Stimulated activated naive CD8-positive, alpha-beta T cell treated with anti-CD3 and anti-CD28 coated beads, Interleukin-15, amount 100 ng/mL, for 72 hours (primary cell): ENCODE measurements at regions not wholly inside any gene's neighbourhood (a gene's known extent, or its start where the extent isn't known, plus 50 kb on each side); places are given as distances from the start of the nearest gene placed in this dataset.
"Not testable (repeated sequence)": the region's sequence is repeated elsewhere in the genome, so short reads cannot be mapped to it uniquely, and the experiment has no call there.

Experiments
- ATAC-seq: fragments of 150-1000 bp; cut with Tn5 transposase; 2 replicates; pipeline ENCODE4 v1.10.0; 2021; ENCODE audit warnings: mild to moderate bottlenecking, moderate library complexity
- DNase-seq, 2 donors: peaks; one replicate each; pipeline ENCODE4 v3.0.0; 2021 to 2022
- H3K27ac Mint-ChIP-seq, 2 donors: one replicate each; pipeline ENCODE4 v1.8.0; 2022; ENCODE audit warnings: mild to moderate bottlenecking in 2 of 2, mixed read lengths in 2 of 2, moderate library complexity in 2 of 2
- H3K27me3 Mint-ChIP-seq: one replicate; pipeline ENCODE4 v1.8.0; 2022; ENCODE audit warnings: mixed read lengths
- H3K4me1 Mint-ChIP-seq: one replicate; pipeline ENCODE4 v1.8.0; 2022; ENCODE audit warnings: mild to moderate bottlenecking, mixed read lengths
- H3K4me3 Mint-ChIP-seq, 2 donors: one replicate each; pipeline ENCODE4 v1.8.0; 2022; ENCODE audit warnings: mild to moderate bottlenecking in 2 of 2, mixed read lengths in 2 of 2, moderate library complexity in 1 of 2
- H3K9me3 Mint-ChIP-seq, 2 donors: one replicate each; pipeline ENCODE4 v1.8.0; 2022; ENCODE audit warnings: mixed read lengths in 2 of 2

DNA sequence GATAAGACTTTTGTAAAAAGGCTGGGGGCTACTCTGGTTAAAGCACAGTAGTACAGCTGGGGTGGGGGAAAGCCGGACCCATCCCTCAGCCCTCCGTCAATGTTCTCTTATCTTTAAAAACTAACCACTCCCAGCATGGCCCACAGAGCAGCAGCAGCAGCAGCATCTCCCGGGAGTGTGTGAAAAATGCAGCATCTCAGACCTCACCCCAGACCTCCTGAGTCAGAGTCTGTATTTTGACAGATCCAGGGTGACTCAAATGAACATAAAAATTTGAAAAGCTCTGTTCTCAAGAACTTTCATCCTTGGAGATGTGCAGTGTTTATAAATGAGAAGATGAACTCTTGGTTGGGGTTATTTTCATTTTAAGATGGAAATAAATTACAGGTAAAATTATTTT lies 277.7 kb upstream of the ECI2 start:
- ATAC-seq (no peak), DNase-seq (no peak)
- H3K4me1 Mint-ChIP-seq: no peaks in the 10 kb centered on the region

DNA sequence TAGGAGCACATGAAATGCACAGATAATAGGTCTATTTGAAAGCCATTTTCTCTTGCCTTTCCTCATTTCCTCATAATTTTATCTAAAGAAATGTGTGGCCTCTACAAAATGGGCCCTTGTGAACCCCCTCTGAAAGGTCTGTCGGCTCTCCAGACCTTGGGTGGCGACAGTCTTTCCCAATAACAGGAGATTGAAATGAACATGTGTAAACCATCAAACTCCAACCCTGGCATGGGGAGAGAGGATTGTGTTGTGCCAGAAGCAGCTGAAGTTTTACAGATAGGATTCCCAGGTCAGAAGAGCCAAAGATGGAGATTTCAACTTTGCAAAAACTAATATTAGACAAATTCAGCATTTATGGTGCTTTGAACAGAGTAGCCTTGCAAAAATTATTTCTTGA lies 277.1 kb upstream of the ECI2 start:
- no peak overlapping the region for H3K4me3 Mint-ChIP-seq
- DNase-seq (no peak), ATAC-seq (no peak)
- no peaks in the 10 kb centered on the region for H3K4me1 Mint-ChIP-seq
- peaks cover 4 to 15% of the 10 kb centered on the region in 2 donors for H3K9me3 Mint-ChIP-seq
- H3K27ac Mint-ChIP-seq: no peak overlapping the region
- H3K27me3 Mint-ChIP-seq: no peaks in the 10 kb centered on the region

More for the DNA sequence above, 277.7 kb upstream of the ECI2 start:
- Mint-ChIP-seq H3K4me3 (no peak overlapping the region), H3K9me3 (peaks cover 4 to 9% of the 10 kb centered on the region in 2 donors), H3K27me3 (no peaks in the 10 kb centered on the region), H3K27ac (no peak overlapping the region)

DNA sequence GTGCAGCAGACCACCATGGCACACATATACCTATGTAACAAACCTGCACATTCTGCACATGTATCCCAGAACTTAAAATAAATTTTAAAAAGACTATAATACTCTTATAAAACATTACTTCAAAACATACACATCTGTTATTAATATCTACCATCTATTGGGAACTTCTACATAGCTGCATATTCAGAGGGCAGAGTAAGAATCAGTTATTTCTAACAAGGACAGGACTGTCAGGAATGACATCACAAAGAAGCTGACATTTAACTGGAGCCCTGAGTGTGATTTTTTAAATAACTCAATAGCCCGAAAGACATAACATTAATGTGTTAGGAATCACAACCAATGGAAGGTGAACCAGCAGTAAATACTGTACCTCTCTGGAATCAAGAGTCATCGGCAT lies 276.7 kb upstream of the ECI2 start:
- DNase-seq: no peak
- peaks cover 2% of the 10 kb centered on the region for H3K27me3 Mint-ChIP-seq

DNA sequence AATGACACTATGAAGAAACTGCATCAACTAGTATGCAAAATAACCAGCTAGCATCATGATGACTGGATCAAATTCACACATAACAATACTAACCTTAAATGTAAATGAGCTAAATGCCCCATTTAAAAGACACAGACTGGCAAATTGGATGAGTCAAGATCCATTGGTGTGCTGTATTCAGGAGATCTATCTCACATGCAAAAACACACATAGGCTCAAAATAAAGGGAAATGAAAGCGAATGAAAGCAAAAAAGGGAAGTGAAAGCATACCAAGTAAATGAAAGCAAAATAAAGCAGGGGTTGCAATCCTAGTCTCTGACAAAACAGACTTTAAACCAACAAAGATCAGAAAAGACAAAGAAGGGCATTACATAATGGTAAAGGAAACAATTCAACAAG lies 272.3 kb upstream of the ECI2 start:
- not testable (repeated sequence) for DNase-seq, ATAC-seq, H3K4me1 Mint-ChIP-seq, H3K27ac Mint-ChIP-seq, H3K4me3 Mint-ChIP-seq
- peaks cover 22% of the 10 kb centered on the region for H3K27me3 Mint-ChIP-seq
- H3K9me3 Mint-ChIP-seq: peaks cover 4 to 29% of the 10 kb centered on the region in 2 donors

More for the DNA sequence above, 276.7 kb upstream of the ECI2 start:
- H3K27ac Mint-ChIP-seq: no peak overlapping the region
- H3K4me3 Mint-ChIP-seq: no peak overlapping the region
- no peak for ATAC-seq
- H3K9me3 Mint-ChIP-seq: peaks cover 4 to 18% of the 10 kb centered on the region in 2 donors
- no peaks in the 10 kb centered on the region for H3K4me1 Mint-ChIP-seq

DNA sequence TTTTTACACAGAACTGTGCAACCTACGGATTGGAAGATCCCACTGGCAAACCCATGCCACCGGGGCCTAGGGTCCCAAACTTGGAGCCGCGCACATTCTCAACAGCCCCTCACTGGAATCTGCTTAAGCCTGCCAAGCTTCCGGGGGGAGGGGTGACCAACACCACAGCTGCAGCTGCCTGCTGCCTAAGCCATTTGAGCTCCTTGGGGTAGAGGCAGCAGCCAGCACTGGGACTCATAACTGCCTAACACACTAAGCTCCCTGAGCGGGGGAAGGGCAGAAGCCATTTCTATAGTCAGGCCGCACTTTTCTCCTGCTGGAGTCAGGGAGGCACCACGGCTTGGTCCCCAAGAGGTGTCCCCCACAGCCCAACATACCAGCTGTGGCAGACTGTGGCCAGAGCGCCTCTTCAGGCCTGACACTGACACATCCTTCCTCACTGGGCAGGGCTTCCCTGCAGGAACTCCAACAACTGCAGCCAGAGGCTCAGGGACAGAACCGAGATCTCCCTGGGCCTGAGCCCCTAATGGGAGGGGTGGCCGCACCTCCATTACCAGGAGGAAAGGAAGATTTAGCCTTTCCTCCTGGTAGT lies 270.3 kb upstream of the ECI2 start:
- Mint-ChIP-seq H3K9me3 (peaks cover 4 to 29% of the 10 kb centered on the region in 2 donors), H3K27ac (no peak overlapping the region), H3K4me3 (no peak overlapping the region), H3K4me1 (no peaks in the 10 kb centered on the region), H3K27me3 (peaks cover 39% of the 10 kb centered on the region)
- DNase-seq: no peak
- no peak for ATAC-seq

DNA sequence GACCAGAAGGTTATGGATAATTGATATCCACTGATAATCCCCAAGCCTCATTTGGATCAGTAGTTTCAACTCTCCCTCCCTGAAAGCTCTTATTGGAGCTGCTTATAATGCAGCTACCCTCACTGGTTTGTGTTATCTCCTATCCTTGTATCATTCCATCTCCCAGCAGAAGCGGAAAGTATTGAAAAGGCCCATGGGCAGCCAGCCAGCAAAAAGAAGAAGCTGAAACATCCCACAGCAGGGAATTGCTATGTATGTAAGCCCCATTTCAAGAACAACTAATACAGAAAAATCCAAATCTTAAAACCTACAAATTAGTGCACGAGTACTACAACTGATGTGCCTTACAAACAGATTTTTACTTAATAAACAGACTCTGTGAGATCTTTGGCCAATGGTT lies 269.0 kb upstream of the ECI2 start:
- H3K27me3 Mint-ChIP-seq: peaks cover 41% of the 10 kb centered on the region
- no peak overlapping the region for H3K27ac Mint-ChIP-seq
- no peak overlapping the region for H3K4me3 Mint-ChIP-seq
- no peaks in the 10 kb centered on the region for H3K4me1 Mint-ChIP-seq
- H3K9me3 Mint-ChIP-seq: peaks cover 4 to 29% of the 10 kb centered on the region in 2 donors
- no peak for ATAC-seq
- no peak for DNase-seq

DNA sequence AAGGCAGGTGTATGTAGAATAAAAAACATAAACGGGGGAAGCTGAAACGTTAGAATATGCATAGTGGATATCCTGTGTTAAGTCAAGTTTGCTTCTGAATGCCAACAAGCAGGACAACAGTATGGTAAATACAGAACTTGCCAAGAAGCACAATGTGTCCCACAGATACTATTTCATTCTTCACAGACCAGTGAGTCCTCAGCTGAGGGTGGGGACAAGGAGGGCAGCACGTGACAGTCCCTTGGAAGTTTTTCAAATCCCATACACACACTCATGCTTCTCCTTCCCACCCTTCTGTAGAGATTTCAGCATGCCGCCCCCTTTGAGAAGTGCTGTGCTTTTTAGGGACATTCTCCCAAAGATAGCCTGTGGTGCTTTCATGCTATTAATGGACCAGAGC lies 268.5 kb upstream of the ECI2 start:
- DNase-seq: no peak
- no peaks in the 10 kb centered on the region for H3K4me1 Mint-ChIP-seq
- peaks cover 4 to 27% of the 10 kb centered on the region in 2 donors for H3K9me3 Mint-ChIP-seq
- peaks cover 41% of the 10 kb centered on the region for H3K27me3 Mint-ChIP-seq
- no peak overlapping the region for H3K27ac Mint-ChIP-seq
- ATAC-seq: no peak
- H3K4me3 Mint-ChIP-seq: no peak overlapping the region

DNA sequence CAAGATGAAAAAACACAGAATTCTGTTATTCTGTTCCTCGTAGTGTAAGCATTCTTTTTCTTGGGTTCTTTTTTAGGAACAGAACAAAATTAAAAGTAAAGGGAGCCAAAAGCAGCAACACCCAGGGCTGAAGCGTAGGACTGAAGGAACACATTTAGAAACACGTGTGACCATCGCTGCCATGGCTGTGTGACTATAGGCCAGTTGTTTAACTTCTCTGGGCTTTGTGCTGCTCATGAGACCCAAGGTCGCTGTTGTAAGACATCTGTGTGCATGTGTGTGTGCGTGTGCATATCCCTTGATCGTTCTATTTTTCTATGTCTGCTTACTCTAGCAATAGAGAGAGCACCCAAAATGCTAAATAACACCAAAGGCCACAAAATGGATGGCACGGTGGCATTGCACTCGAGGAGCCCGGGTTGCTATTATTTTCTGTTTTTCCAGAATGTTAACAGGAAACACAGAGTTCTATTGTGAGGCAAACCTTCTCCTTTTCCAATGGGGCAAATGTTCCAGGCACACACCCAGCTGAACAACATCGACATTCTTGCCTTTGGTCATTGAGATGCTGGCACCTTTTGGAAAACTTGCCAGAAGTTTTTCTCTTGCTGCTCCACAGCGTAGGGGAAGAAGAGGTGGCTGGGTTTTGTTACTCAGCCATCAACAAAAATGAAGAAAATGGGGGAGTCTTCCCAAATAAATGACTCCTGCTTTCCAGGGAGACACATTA lies 267.8 kb upstream of the ECI2 start:
- H3K9me3 Mint-ChIP-seq: peaks cover 0 to 21% of the 10 kb centered on the region in 2 donors
- H3K27ac Mint-ChIP-seq: no peak overlapping the region
- H3K27me3 Mint-ChIP-seq: peaks cover 41% of the 10 kb centered on the region
- H3K4me1 Mint-ChIP-seq: no peaks in the 10 kb centered on the region
- no peak overlapping the region for H3K4me3 Mint-ChIP-seq
- no peak for DNase-seq
- no peak for ATAC-seq

DNA sequence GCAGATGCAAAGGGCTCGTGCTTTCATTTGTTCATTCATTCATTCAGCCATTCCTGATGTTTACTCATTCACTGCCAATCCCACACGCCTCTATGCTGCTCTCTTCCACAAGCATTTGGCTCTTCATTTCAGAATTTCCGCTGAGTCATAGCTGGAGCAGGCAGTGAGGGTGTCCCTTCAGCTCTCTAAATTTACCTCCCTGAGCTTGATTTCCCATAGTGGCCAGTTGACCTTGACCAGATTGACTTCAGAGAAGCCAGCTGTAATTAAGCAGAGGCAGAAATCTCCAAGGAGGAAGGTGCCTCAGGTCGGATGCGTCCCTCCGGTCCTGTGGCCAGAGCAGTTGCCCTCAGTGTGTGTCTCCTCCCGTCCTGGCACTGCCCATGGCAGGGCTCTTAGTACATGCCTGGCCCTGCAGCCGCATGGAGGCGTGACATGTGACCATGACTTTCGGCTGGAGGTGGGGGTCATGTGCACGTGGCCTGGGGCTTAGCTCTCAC lies 267.2 kb upstream of the ECI2 start:
- no peak for DNase-seq
- Mint-ChIP-seq H3K27ac (peak overlapping the region in 1 of 2 donors; percentile 83), H3K4me3 (no peak overlapping the region), H3K27me3 (peaks cover 41% of the 10 kb centered on the region), H3K9me3 (peaks cover 0 to 14% of the 10 kb centered on the region in 2 donors), H3K4me1 (no peaks in the 10 kb centered on the region)
- ATAC-seq: no peak

DNA sequence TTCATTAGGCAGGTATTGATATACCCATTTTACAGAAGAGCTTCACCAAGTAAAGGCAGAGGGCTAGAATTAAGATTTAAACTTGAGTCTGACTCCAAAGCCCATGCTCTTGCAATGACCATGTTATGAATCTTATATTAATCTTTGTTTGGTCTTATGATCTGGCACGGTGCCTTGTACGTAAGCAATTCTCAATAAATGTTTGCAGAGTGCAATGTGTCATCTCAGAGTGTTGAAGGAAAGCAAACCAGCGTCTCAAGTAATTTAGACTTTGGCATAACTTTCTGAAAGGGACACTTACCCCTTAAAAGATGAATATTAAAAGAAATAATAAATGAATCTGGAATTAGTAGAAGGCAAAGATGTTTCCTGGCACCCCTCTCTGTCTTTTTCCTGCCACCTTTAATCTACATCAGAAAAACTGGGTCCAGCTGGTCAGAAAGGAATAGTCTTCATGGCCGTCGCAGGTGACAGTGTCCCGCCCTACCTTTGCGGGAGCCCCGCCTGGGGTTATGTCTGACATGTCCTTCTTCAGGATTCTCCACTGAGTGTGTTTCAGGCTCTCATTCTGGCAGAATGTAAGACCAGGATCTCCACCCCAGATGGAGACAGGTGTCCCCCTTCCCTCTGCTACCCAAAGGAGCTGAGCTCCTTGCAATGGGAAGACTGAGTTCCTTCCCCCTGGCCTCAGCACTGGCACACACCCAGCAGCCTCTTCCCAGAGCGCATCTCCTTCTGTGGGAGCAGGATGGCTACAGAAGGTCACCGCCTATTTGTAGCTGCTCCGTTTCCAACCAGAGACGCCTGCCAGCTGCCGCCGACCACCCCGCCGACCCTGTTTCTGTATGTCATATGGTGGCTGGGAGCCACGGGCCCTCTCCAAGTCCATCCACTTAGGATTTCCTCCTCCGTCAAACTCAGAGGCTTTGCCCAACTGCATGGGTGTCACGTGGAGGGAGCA lies 266.3 kb upstream of the ECI2 start:
- Mint-ChIP-seq H3K27ac (no peak overlapping the region), H3K4me1 (no peaks in the 10 kb centered on the region), H3K9me3 (peaks cover 0 to 7% of the 10 kb centered on the region in 2 donors), H3K27me3 (peaks cover 36% of the 10 kb centered on the region), H3K4me3 (no peak overlapping the region)
- no peak for DNase-seq
- ATAC-seq: no peak

DNA sequence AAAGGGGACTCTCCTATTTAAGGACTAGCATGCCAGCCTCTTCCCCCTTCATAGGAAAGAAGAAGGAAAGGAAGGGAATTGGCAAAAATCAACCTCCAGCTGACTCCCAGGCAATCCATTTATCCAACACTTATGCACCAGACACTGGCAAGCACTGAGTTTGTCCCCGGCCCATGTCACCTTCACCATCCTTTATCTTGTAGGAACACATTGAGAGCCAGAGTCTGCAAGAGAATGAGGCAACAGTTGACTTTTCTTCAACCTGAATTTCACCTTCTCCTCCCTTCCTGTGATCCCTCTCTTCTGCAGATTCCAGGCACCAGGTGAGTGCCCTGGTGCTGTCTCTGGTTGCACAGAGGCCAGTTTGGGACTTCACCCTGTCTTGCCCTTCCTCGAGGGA lies 264.3 kb upstream of the ECI2 start:
- Mint-ChIP-seq H3K9me3 (no peaks in the 10 kb centered on the region), H3K4me3 (no peak overlapping the region), H3K27me3 (peaks cover 45% of the 10 kb centered on the region), H3K4me1 (no peaks in the 10 kb centered on the region), H3K27ac (no peak overlapping the region)
- DNase-seq: no peak
- ATAC-seq: no peak

DNA sequence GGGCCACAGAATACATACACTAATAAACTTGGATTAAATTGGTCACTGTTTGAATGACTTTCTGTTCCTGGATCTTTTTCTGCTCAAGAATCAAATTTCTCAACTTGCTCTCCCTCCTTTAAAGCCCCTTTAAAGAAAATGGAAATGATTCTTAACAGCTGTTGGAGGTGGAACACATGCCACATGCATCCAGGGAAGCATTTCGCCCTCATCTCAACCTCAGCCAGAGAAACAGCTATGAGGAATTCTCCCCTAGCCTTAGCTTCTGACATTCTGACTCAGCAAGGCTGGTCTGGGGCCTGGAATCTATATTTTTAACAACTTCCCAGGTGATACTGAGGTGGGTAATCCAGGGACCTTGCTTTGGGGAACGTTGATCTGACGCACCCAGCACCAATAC lies 263.4 kb upstream of the ECI2 start:
- Mint-ChIP-seq H3K27ac (no peak overlapping the region), H3K27me3 (peaks cover 44% of the 10 kb centered on the region), H3K4me3 (no peak overlapping the region), H3K9me3 (no peaks in the 10 kb centered on the region), H3K4me1 (no peaks in the 10 kb centered on the region)
- ATAC-seq (no peak), DNase-seq (no peak)

DNA sequence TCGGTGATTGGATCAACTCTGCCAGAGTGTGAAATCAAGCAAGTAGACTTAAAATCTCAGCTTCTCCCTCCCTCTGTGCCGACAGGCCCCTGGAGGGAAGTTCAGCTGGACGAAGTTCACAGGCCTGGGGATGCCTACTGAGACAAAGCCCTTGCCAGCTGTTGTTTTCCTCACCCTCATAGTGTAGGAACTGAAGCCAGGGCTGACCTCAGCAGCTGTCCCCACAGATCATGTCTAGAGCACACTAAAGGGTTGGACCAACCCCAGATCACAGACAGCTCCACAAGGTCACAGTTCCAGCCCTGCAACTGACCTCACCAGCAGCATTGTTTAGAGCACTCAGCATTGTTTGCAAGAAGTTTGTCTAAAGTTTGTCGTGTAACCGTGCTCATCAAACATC lies 261.9 kb upstream of the ECI2 start:
- Mint-ChIP-seq H3K27ac (no peak overlapping the region), H3K9me3 (no peaks in the 10 kb centered on the region), H3K4me3 (no peak overlapping the region), H3K27me3 (peaks cover 36% of the 10 kb centered on the region), H3K4me1 (no peaks in the 10 kb centered on the region)
- DNase-seq (no peak), ATAC-seq (no peak)

DNA sequence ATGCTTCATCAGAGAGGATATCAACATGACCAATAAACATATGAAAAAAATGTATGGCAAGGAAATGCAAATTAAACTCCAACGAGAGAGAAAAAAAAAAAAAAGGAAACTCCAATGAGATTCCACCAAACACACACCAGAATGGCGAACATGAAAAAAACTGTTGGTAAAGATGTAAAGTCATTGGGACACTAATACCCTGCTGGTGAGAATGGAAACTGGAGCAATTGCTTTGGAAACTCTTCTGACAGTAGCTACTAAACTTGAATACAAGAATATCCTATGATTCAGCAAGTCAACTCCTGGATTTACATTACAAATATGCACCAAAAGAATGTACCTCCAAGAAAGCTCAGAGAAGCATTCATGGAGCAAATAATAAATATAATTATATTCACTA lies 260.7 kb upstream of the ECI2 start:
- Mint-ChIP-seq H3K27me3 (peaks cover 26% of the 10 kb centered on the region), H3K4me1 (no peaks in the 10 kb centered on the region), H3K27ac (no peak overlapping the region), H3K4me3 (no peak overlapping the region), H3K9me3 (no peaks in the 10 kb centered on the region)
- DNase-seq: no peak
- no peak for ATAC-seq

DNA sequence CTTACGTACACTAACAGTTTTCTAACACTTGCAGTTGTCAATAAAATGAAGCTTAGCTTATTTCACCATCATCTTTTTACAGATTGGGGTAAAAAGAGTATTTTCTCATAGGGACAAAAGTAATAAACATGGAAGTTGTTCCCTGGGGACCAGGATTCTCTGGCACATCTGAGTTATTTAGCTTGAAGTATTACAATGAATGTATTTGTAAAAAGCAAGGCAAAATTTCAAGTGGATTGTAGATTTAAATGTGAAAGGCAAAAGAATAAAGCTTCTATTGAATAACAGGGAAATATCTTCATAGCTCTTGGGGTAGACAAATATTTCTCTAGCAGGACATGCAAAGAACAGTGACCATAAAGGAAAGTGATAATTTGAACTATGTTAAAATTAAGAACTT lies 260.0 kb upstream of the ECI2 start:
- ATAC-seq (no peak), DNase-seq (no peak)
- Mint-ChIP-seq H3K9me3 (no peaks in the 10 kb centered on the region), H3K4me3 (no peak overlapping the region), H3K27ac (no peak overlapping the region), H3K4me1 (no peaks in the 10 kb centered on the region), H3K27me3 (peaks cover 21% of the 10 kb centered on the region)

DNA sequence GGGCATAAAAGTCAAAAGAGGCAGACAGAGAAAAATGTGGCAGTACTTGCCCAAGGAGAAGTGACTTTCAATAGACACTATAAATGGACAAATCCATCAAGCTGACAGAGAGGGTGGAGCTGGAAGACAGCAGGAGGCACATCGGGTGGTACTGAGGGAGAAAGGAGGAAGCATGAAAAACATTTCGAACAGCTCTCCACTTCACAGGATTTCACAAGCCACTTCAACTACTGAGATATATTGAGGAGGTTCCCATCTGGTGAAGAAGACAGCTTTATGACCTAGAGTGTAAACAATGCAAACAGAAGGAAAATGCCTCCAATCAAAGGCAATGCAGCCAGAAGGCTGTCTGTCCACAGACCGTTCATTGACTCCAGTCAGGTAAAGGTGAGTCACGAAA lies 259.4 kb upstream of the ECI2 start:
- Mint-ChIP-seq H3K27ac (no peak overlapping the region), H3K4me3 (no peak overlapping the region), H3K4me1 (no peaks in the 10 kb centered on the region), H3K27me3 (peaks cover 21% of the 10 kb centered on the region), H3K9me3 (no peaks in the 10 kb centered on the region)
- DNase-seq (no peak), ATAC-seq (no peak)
